ENCODE measurements at regions not wholly inside any gene's neighbourhood (a gene's known extent, or its start where the extent isn't known, plus 50 kb on each side); places are given as distances from the start of the nearest gene placed in this dataset.

GRCh38 chr11:92687724-92688123, 281.7 kb upstream of the MTNR1B start:
- H2AFZ ChIP-seq (ENCODE audit: low read length) = no peak overlapping the region
- no peaks in the 10 kb centered on the region for H3F3A ChIP-seq (ENCODE audit: low read length, unreplicated experiment)
- DNase-seq (no peak), ATAC-seq (no peak)
- H3K4me1 ChIP-seq (ENCODE audit: insufficient read depth, low read length) = no peaks in the 10 kb centered on the region
- BruUV-seq (replicated peaks) = no TSS peak
- intact Hi-C loops (cut with micrococcal nuclease) = no loop called here
- H3K27me3 ChIP-seq (ENCODE audit: low read length) = no peaks in the 10 kb centered on the region
- CTCF ChIA-PET = no interaction called here
- no peak overlapping the region for H3K9ac ChIP-seq (ENCODE audit: low read length)
- TF ChIP-seq CTCF (conservative IDR thresholded peaks at IDR 0.05; ENCODE audit: low read depth, low read length) (no peak), EZH2 (IDR thresholded peaks at IDR 0.05; ENCODE audit: low read length, unreplicated experiment) (no peak), EZH2phosphoT487 (IDR thresholded peaks at IDR 0.05; ENCODE audit: borderline replicate concordance, low read length) (no peak)
- H3K4me2 ChIP-seq (ENCODE audit: low read length) = no peak overlapping the region
- no peak overlapping the region for H3K27ac ChIP-seq (ENCODE audit: low read length)
- no peaks in the 10 kb centered on the region for H3K36me3 ChIP-seq (ENCODE audit: low read depth, low read length)
- H3K9me3 ChIP-seq (ENCODE audit: low read length) = peaks cover 2% of the 10 kb centered on the region; the same call in 1 of the 2 replicates
- POLR2A ChIA-PET (ENCODE audit: unreplicated experiment) = no interaction called here
- H4K20me1 ChIP-seq (ENCODE audit: low read length) = no peaks in the 10 kb centered on the region
- H3K4me3 ChIP-seq (ENCODE audit: low read length) = no peak overlapping the region
- no peaks in the 10 kb centered on the region; the same call in 1 of the 2 replicates for H3K9me2 ChIP-seq (replicated peaks; ENCODE audit: low read length)
- no peaks in the 10 kb centered on the region for H3K79me2 ChIP-seq (ENCODE audit: low read length)

GRCh38 chr11:92688416-92688815, 281.0 kb upstream of the MTNR1B start:
- H3K9me2 ChIP-seq (replicated peaks; ENCODE audit: low read length) = no peaks in the 10 kb centered on the region; the same call in 1 of the 2 replicates
- BruUV-seq (replicated peaks) = no TSS peak
- ATAC-seq = no peak
- no peak overlapping the region for H3K4me2 ChIP-seq (ENCODE audit: low read length)
- no peak overlapping the region for H3K4me3 ChIP-seq (ENCODE audit: low read length)
- no peak for TF ChIP-seq EZH2phosphoT487 (IDR thresholded peaks at IDR 0.05; ENCODE audit: borderline replicate concordance, low read length)
- no peaks in the 10 kb centered on the region for H3K79me2 ChIP-seq (ENCODE audit: low read length)
- ChIA-PET POLR2A (ENCODE audit: unreplicated experiment) (no interaction called here), CTCF (no interaction called here)
- intact Hi-C loops (cut with micrococcal nuclease) = no loop called here
- no peaks in the 10 kb centered on the region for H3K36me3 ChIP-seq (ENCODE audit: low read depth, low read length)
- H2AFZ ChIP-seq (ENCODE audit: low read length) = no peak overlapping the region
- no peaks in the 10 kb centered on the region for H3K27me3 ChIP-seq (ENCODE audit: low read length)
- peaks cover 7% of the 10 kb centered on the region; the same call in 1 of the 2 replicates for H3K9me3 ChIP-seq (ENCODE audit: low read length)
- no peaks in the 10 kb centered on the region for H3F3A ChIP-seq (ENCODE audit: low read length, unreplicated experiment)
- no peaks in the 10 kb centered on the region for H3K4me1 ChIP-seq (ENCODE audit: insufficient read depth, low read length)
- no peak overlapping the region for H3K9ac ChIP-seq (ENCODE audit: low read length)
- no peak overlapping the region for H3K27ac ChIP-seq (ENCODE audit: low read length)
- H4K20me1 ChIP-seq (ENCODE audit: low read length) = no peaks in the 10 kb centered on the region
- no peak for DNase-seq

DNA sequence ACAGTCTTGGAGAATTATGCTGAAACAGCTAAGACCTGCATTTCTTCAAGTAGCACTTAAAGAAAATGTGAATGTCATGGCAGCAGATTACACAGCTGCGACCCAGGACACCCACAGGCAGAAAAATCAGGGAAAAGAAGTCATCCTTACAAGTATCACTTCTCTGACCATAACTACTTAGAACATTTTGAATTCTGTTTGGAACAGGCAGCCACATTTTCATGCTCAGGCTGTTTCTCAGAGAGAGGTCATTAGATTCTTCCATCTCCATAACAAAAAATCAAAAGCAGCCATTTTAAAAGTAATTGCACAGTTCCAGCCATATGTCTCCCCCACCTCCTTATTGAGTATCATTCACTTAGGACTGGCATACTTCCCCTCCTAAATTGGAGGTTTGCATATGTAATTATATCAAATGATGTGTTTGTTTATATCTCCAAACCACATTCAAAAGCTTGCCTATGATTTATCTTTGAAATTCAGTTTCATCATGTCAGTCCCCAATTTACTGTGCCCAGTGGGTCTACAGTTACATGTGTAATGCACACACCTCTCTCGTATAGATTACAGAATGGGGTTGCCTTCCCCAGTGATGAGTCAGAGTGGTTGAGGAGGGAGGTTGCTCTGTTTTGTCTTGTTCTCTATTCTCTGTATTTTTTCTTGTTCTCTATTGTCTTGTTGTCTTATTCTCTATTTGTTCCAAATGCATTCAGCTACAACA, 276.5 kb upstream of the MTNR1B start:
- Histone ChIP-seq H3K36me3 (ENCODE audit: low read depth, low read length) (no peaks in the 10 kb centered on the region), H3K9ac (ENCODE audit: low read length) (no peak overlapping the region), H3K27ac (ENCODE audit: low read length) (no peak overlapping the region), H3K4me3 (ENCODE audit: low read length) (no peak overlapping the region), H3K79me2 (ENCODE audit: low read length) (no peaks in the 10 kb centered on the region), H3K9me2 (replicated peaks; ENCODE audit: low read length) (no peaks in the 10 kb centered on the region), H2AFZ (ENCODE audit: low read length) (no peak overlapping the region), H3F3A (ENCODE audit: low read length, unreplicated experiment) (no peaks in the 10 kb centered on the region), H3K27me3 (ENCODE audit: low read length) (no peaks in the 10 kb centered on the region), H4K20me1 (ENCODE audit: low read length) (no peaks in the 10 kb centered on the region), H3K9me3 (ENCODE audit: low read length) (peaks cover 7% of the 10 kb centered on the region; the same call in 1 of the 2 replicates), H3K4me2 (ENCODE audit: low read length) (no peak overlapping the region), H3K4me1 (ENCODE audit: insufficient read depth, low read length) (no peaks in the 10 kb centered on the region)
- DNase-seq (peak; percentile 12), ATAC-seq (no peak)
- CTCF ChIA-PET = no interaction called here
- BruUV-seq (replicated peaks) = no TSS peak
- intact Hi-C loops (cut with micrococcal nuclease) = no loop called here
- TF ChIP-seq EZH2phosphoT487 (IDR thresholded peaks at IDR 0.05; ENCODE audit: borderline replicate concordance, low read length) (no peak), CTCF (conservative IDR thresholded peaks at IDR 0.05; ENCODE audit: low read depth, low read length) (no peak), EZH2 (IDR thresholded peaks at IDR 0.05; ENCODE audit: low read length, unreplicated experiment) (no peak)
- POLR2A ChIA-PET (ENCODE audit: unreplicated experiment) = no interaction called here
